Hematopoietic multipotent progenitor cell (in vitro differentiated cells): ENCODE measurements at regions not wholly inside any gene's neighbourhood (a gene's known extent, or its start where the extent isn't known, plus 50 kb on each side); places are given as distances from the start of the nearest gene placed in this dataset. TPM values are rescaled to one million over a fixed set of nuclear protein-coding genes. Genes with fewer than 3 reads are reported as not detected.
A peak's percentile ranks its signal among the peaks of the same experiment; 100 is the strongest.

Experiments used
- DNase-seq, 3 donors: peaks; one replicate each; pipeline ENCODE4 v3.0.0-alpha.2; 2011 to 2015; ENCODE audit warnings: low read depth in 2 of 3, low spot score in 2 of 3
- small RNA-seq: library from RNA; depleted of rRNA; stranded (forward); fragments of <200 nt; gene quantifications from one replicate; pipeline ENCODE3, GENCODE V24; 2012

DNA sequence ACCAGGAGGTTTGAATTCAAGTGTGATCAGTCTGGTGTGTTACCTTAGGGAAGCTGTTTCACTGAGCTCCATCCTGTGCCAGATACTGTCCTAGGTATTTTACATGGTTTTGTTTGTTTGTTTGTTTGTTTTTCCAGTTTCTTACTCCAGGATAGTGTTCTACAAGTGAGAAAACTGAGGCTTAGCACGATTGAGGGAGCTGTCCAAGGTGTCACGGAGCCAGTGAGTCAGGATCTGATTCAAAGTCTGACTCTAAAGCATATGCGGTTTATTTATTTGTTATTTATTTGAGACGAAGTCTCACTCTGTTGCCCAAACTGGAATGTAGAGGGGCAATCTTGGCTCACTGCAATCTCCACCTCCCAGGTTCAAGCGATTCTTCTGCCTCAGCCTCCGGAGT, 79.7 kb upstream of the GNG2 start:
- DNase-seq = no peak

DNA sequence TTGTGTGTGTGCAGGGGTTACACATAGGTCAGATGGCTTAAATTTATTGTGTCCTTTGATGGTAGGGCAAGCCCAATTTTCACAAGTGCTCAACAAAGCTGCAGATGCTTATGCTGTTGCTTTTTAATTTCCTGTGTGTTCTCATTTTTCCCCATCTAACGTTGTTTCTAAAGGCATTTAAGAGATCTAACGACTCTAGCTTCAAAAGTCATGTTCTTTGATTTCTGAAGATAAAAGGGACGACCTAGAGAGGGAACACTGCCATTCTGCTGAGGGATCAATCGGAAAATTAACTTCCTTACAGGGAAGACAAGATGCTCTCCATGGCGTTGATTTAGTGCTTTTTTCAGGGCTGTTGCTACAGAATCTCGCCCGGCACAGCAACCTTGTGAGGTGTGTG, 79.0 kb upstream of the GNG2 start:
- DNase-seq = no peak

GRCh38 chr14:51782435-51782834, 78.0 kb upstream of the GNG2 start:
- no peak for DNase-seq

DNA sequence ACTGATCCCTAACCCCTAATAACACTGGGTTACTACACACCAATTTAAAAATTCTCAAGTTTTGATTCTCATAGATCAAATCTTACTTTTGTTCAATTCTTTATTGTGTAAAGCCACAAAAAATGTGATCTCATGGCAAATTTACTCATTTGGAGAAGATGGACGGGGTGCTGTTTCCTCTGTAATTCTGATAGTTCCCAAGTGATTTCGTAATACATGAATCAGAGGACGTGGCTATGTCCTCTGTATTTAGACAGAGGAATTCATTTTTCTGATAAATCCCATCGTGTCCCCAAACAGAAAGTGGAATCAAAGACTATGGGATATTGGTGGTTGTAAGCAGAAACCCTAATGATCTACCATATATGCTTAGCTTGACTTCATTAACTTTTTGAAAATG, 76.6 kb upstream of the GNG2 start:
- peak in 1 of 3 donors; percentile 9 for DNase-seq

- DNase-seq = no peak
These were observed 75.9 kb upstream of the GNG2 start for GRCh38 chr14:51784466-51784865.

DNA sequence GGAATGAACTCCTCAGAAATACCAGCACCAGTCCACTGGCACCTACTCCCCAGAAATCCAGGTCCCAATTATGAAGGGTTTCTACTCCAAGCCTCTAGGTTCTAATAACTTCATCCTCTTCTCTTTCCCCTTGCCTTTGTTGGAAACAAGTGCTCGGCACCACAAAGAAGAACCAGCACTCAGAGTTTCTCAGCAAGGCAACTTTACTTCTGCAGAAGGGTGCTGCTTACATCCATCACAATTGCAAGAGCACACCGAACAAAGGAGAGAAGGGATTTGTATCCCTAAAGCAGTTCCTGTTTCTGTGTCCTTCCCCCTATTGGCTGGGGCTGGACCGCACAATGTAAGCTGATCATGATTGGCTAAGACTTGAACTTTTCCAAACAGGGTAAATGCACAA, 74.2 kb upstream of the GNG2 start:
- no peak for DNase-seq

- DNase-seq = no peak
These were observed 73.1 kb upstream of the GNG2 start for GRCh38 chr14:51787352-51787751.

GRCh38 chr14:51789114-51789513, 71.3 kb upstream of the GNG2 start:
- no peak for DNase-seq

DNA sequence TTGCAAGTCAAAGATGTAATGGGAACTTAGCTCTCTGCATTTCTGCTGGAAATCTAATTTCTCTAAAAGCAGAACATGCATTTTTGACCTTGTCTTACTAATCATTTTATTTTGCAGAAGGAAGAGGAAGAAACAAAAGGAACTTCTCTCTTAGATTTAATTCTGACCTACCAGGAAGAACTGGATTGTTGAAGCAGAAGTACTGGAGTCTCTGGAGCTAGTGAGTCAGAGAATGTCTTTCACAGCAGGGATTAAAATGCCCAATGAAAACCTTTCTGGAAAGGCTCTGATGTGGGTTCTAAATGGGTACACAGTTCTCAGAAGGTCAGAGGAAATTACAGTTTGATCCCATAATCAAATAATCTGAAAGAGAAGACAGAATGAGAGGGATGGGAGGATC, 70.8 kb upstream of the GNG2 start:
- DNase-seq = no peak

GRCh38 chr14:51792809-51793208, 67.6 kb upstream of the GNG2 start:
- DNase-seq = no peak

GRCh38 chr14:51805541-51805940, 54.9 kb upstream of the GNG2 start:
- DNase-seq = no peak

GRCh38 chr14:51806026-51807023, 54.1 kb upstream of the GNG2 start:
- no peak for DNase-seq

GRCh38 chr14:51807356-51807755, 53.1 kb upstream of the GNG2 start:
- no peak for DNase-seq

Small RNAs in the stretch of these regions (small RNA-seq; reads per million reads assigned to genes)
- gene AL079307.3 = not detected
